ENCODE measurements at regions not wholly inside any gene's neighbourhood (a gene's known extent, or its start where the extent isn't known, plus 50 kb on each side); places are given as distances from the start of the nearest gene placed in this dataset.
"Not testable (repeated sequence)": the region's sequence is repeated elsewhere in the genome, so short reads cannot be mapped to it uniquely, and the experiment has no call there.

DNA sequence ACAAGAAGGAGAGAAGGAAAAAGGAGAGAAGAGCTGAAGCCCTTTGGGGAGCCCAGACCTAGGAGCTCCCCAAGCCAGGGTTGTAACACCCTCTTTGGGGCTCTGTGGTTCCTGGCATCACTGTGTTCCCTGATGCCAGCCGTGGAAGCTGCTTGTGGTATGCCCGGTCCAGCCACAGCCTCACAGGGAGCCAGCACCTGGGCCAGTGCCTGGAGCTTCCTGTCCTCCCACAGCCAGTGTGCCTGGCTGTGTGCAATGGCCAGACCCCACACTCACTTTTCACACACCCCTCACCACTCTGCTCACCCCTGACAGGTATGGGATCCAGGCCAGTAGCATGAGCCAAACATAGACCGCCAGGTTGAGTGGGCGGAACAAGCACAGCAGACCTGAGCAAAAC is 834.7 kb downstream of the FLRT2 start:
- DNase-seq, result no peak

- no peak for DNase-seq
These were observed 833.6 kb downstream of the FLRT2 start for GRCh38 chr14:86363576-86363975.

DNA sequence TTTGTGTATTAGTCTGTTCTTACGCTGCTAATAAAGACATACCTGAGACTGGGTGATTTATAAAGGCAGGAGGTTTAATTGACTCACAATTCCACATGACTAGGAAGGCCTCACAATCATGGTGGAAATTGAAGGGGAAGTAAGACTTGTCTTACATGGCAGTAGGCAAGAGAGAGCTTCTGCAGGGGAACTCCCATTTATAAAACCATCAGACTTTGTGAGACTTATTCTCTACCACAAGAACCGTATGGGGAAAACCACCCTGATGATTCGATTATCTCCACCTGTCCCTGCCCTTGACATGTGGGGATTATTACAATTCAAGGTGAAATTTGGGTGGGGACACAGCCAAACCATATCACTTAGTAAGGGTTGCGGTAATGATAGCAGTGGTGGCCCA is 833.1 kb downstream of the FLRT2 start:
- DNase-seq, result no peak

- DNase-seq, result no peak
These were observed 827.9 kb downstream of the FLRT2 start for GRCh38 chr14:86357876-86358275.

GRCh38 chr14:86357119-86357518 is 827.2 kb downstream of the FLRT2 start:
- no peak for DNase-seq

GRCh38 chr14:86346818-86347384 is 817.0 kb downstream of the FLRT2 start:
- no peak for DNase-seq

GRCh38 chr14:86334355-86334754 is 804.4 kb downstream of the FLRT2 start:
- DNase-seq, result no peak

DNA sequence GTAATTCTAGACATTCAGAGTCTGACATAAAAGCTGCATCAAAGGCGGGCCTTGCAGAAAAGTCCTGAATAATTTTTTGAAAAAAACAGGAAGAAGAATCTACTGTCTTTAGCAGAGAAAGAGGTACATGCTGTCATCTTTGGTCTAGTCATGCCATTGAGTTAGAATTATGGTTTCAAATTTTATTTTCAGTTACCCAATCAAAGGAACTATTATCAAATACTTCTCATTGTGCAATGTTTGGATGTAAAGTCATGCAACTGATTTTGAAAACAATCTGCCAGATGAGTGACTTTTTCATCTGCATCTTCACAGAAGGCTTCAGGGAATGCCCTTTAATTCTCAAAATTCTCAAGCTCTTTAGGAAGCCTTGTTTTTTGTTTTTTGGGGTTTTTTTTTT is 803.5 kb downstream of the FLRT2 start:
- peak in 1 of 2 donors; percentile 10 for DNase-seq

DNA sequence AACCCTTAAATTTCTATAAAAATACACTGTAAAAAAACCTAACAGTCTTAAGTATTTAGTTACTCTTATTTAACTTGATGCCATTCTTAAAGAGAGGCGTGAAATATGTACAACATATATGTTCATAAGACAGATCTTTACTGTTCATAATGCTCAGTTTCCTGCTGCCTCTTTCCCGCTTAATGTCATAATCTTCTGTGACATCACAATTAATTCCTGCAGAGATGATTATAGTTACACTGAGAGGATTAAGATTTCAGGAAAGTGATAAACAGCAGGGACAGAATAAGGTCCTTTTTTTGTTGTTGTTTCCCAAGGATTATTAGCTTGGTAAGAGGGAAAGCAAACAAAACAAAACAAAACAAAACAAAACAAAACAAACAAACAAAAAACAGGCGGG is 801.4 kb downstream of the FLRT2 start:
- DNase-seq, result no peak

DNA sequence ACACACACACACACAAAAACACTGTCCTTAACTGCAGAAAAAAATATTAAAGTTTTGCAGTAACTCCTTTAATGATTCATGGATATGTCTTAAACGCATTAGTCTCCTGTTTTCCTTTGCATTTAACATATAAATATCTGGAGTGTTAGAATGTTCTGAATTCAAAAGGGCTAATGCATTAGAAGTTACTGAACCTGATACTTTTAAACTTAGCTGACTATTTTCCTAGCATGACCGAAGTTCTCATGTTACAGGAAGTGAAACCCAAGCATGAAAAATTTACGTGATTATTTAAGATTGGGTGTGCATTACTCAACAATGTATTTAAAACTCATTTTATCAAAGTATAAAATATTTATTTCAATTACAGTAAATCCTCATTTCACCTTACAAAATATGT is 791.2 kb downstream of the FLRT2 start:
- DNase-seq, result no peak

DNA sequence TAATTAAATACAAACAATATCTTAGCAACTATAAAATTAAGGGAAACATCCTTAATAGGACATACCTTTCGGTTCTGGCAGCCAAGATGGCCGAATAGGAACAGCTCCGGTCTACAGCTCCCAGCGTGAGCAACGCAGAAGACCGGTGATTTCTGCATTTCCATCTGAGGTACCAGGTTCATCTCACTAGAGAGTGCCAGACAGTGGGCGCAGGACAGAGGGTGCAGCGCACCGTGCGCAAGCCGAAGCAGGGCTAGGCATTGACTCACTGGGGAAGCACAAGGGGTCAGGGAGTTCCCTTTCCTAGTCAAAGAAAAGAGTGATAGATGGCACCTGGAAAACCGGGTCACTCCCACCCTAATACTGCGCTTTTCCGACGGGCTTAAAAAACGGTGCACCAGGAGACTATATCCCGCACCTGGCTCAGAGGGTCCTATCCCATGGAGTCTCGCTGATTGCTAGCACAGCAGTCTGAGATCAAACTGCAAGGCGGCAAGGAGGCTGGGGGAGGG is 782.3 kb downstream of the FLRT2 start:
- not testable (repeated sequence) for DNase-seq

DNA sequence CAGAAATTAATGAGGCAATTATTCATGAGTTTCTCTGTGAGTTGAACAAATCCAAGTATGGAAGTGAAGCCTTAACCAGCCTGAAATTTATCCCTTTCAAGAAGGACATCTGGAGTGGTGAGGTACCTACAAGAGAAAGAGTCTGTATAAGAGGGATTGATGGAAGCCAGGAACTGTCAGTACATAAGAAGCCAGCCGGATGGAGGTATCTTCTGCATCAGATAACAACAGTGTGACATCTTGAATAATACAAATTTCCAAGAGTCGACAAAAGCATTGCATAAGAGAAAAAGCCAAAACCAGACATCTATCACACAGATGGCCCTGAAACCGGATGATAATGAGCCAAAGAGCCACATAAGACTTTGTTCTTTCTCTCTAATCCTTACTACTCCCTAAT is 781.2 kb downstream of the FLRT2 start:
- no peak for DNase-seq

DNA sequence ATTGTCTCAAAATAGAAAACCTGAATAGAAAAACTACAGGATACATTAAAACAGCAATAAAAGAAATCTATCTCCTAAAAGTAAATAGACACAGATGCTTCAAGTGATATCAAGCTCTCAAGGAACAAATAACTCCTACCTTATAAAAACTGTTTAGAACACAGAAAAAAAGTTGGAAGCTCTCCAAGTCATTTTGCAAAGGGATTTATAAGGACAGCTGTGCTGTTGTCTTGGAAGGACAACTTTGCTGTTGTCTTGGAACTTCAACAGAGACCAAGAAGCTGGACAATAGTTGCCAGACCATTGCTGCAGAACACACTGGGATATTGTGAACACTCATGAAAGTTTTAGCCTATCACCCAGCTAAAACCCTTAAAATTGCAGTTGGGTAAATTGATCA is 780.7 kb downstream of the FLRT2 start:
- no peak for DNase-seq

GRCh38 chr14:86310148-86310547 is 780.2 kb downstream of the FLRT2 start:
- no peak for DNase-seq

DNA sequence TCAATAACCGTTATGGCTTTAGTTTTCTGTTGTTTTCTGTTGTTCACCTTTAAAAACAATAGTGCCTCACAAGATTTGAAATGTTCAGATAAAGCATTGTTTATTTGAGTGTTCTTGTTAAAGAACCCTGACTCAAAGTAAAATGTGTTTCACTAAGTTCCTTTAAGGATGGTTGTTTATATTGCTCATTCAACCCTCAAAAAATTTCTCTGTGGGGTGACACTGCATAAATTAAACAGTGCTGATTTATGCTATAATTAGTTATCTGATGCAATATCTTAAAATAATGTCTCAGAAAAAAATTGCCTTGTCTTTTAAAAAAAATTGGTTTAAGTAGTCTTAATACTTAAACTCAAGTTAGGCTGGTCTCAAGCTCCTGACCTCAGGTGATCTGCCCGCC is 775.1 kb downstream of the FLRT2 start:
- DNase-seq, result no peak

- DNase-seq, result no peak
These were observed 770.0 kb downstream of the FLRT2 start for GRCh38 chr14:86299994-86300393.

DNA sequence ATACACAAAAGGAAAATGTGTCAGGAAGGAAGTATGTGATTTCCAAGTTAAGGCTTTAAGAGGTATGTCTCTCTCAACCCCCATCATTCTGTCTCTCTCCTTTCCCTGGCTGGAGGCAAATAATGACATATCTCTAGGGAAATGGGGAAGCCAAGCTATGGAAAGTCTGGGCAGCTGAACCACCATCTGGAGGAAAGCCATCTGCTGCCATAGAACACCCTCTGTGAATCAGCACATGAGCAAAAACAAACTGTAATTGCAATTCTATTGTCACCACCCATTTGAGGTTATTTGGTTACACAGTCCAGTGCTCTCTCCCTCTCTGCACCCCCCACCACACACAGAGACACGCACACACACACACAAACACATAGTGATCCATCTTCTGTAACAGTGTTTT is 766.2 kb downstream of the FLRT2 start:
- DNase-seq, result no peak

GRCh38 chr14:86288336-86288735 is 758.4 kb downstream of the FLRT2 start:
- no peak for DNase-seq

GRCh38 chr14:86279405-86279804 is 749.5 kb downstream of the FLRT2 start:
- no peak for DNase-seq

GRCh38 chr14:86257973-86258372 is 728.0 kb downstream of the FLRT2 start:
- no peak for DNase-seq

- no peak for DNase-seq
These were observed 713.2 kb downstream of the FLRT2 start for GRCh38 chr14:86243158-86243557.

DNA sequence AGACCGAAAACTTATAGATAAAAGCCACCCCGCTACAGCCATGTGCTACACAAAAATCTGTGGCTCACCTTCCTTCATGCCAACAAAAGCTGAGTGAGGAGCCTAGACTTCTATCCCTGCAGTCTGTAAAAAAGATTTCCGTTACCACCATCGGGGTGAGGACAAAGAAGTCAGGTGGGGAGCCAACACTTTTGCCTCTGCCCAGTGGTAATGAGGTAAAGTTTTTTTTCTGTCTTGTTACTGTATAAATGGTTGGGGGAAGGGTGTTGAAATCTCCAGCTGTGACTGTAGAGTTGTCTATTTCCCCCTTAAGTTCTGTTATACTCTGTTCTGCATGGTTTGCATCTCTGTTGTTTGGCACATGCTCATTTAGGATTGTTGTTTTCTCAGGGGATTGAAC is 707.8 kb downstream of the FLRT2 start:
- DNase-seq, result no peak

DNA sequence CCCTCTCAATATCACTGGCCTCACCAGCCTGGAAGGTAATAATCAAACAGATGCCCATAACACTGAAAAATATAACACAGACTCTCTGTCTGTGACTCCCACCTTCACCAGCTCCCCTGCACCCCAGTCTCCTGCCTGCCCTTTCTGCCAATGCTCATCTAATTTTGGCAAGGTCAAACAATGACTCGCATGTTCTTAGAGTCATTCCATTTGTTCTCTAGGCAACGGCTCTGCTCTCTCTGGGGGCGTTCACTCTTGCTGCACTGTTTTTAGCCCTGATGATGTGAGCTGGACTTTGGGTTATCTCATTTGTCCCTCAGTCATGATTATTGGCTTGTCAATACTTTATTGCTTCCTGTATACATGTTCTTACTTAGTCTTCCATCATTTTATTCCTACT is 691.8 kb downstream of the FLRT2 start:
- no peak for DNase-seq

- DNase-seq, result no peak
These were observed 691.1 kb downstream of the FLRT2 start for GRCh38 chr14:86221000-86221399.

DNA sequence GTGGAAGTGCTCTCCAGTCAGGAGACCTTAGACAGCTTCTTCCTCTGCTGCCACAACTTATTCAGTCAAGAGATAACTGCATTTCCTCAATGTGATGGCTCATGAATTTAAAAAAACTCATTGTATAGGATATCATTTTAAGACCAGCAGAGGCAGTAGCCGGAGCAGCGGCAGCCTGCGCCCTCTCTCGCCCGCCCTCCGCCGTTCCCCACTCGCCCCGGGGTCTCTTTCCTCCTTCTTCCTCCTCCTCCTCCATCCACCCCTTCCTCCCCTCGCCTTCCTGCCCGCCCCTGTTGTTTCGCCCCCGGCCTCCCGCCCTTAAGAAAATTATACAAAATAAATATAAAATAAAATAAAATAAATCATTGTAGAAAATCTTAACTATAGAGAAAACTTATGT is 687.6 kb downstream of the FLRT2 start:
- no peak for DNase-seq

Data from right lung (tissue), 2 donors.